ENCODE measurements at regions not wholly inside any gene's neighbourhood (a gene's known extent, or its start where the extent isn't known, plus 50 kb on each side); places are given as distances from the start of the nearest gene placed in this dataset.

GRCh38 chr20:57815405-57815804 is 105.6 kb upstream of the PMEPA1 start:
- TF ChIP-seq CTCF (IDR thresholded peaks at IDR 0.05), result no peak
- TF ChIP-seq POLR2A (IDR thresholded peaks at IDR 0.05), result no peak
- no peak for TF ChIP-seq EP300 (IDR thresholded peaks at IDR 0.05)

All from tibial nerve (tissue), 4 donors.